GM12864 (cell line): ENCODE measurements at regions not wholly inside any gene's neighbourhood (a gene's known extent, or its start where the extent isn't known, plus 50 kb on each side); places are given as distances from the start of the nearest gene placed in this dataset.

Source experiments
- DNase-seq: peaks from one replicate; pipeline ENCODE4 v3.0.0-alpha.2; 2011; ENCODE audit warnings: low read depth
- H3K4me3 ChIP-seq: 2 replicates; pipeline ENCODE4 v1.5.1; 2011; ENCODE audit warnings: mild to moderate bottlenecking, low read depth, low read length, control low read depth
- CTCF ChIP-seq: IDR thresholded peaks from 2 replicates; pipeline ENCODE4 v1.5.1; 2011; ENCODE audit warnings: low read depth, mild to moderate bottlenecking, moderate library complexity, low read length, control low read depth, inconsistent platforms; ENCODE audit errors: missing control alignments

GRCh38 chrY:15440021-15440695, 915.8 kb downstream of the NLGN4Y start:
- no peak for DNase-seq
- TF ChIP-seq CTCF: no peak
- H3K4me3 ChIP-seq: no peak overlapping the region

GRCh38 chrY:15440696-15441408, 916.5 kb downstream of the NLGN4Y start:
- DNase-seq: no peak
- TF ChIP-seq CTCF: no peak
- H3K4me3 ChIP-seq: no peak overlapping the region

- no peak for TF ChIP-seq CTCF
- H3K4me3 ChIP-seq: no peak overlapping the region
- no peak for DNase-seq
Observed at GRCh38 chrY:15441878-15442277, 917.5 kb downstream of the NLGN4Y start.

GRCh38 chrY:15445871-15446270, 921.5 kb downstream of the NLGN4Y start:
- no peak for TF ChIP-seq CTCF

GRCh38 chrY:15446861-15447260, 922.5 kb downstream of the NLGN4Y start:
- H3K4me3 ChIP-seq: no peak overlapping the region
- no peak for DNase-seq
- no peak for TF ChIP-seq CTCF

More at GRCh38 chrY:15445871-15446270, 921.5 kb downstream of the NLGN4Y start:
- DNase-seq: no peak
- H3K4me3 ChIP-seq: no peak overlapping the region

- H3K4me3 ChIP-seq: no peak overlapping the region
- no peak for TF ChIP-seq CTCF
- no peak for DNase-seq
Observed at GRCh38 chrY:15447959-15448358, 923.6 kb downstream of the NLGN4Y start.
